Chondrocyte (in vitro differentiated cells): ENCODE measurements at regions not wholly inside any gene's neighbourhood (a gene's known extent, or its start where the extent isn't known, plus 50 kb on each side); places are given as distances from the start of the nearest gene placed in this dataset.
"Not testable (repeated sequence)": the region's sequence is repeated elsewhere in the genome, so short reads cannot be mapped to it uniquely, and the experiment has no call there.

Experiments used
- DNase-seq: peaks from one replicate; pipeline ENCODE4 v3.0.0; 2021; ENCODE audit warnings: mixed read lengths, low spot score
- H3K27ac Mint-ChIP-seq: one replicate; pipeline ENCODE4 v1.8.0; 2021; ENCODE audit warnings: mild to moderate bottlenecking, moderate library complexity, mixed read lengths; ENCODE audit not compliant: unreplicated experiment
- H3K27me3 Mint-ChIP-seq: 2 replicates; pipeline ENCODE4 v1.8.0; 2021; ENCODE audit warnings: low read depth, mixed read lengths
- H3K36me3 Mint-ChIP-seq: 2 replicates; pipeline ENCODE4 v1.8.0; 2021; ENCODE audit warnings: low read depth, mixed read lengths
- H3K4me1 Mint-ChIP-seq: 2 replicates; pipeline ENCODE4 v1.8.0; 2021; ENCODE audit warnings: low read depth, mild to moderate bottlenecking, mixed read lengths
- H3K4me3 Mint-ChIP-seq: one replicate; pipeline ENCODE4 v1.8.0; 2021; ENCODE audit warnings: mild to moderate bottlenecking, moderate library complexity, mixed read lengths; ENCODE audit not compliant: unreplicated experiment
- H3K9me3 Mint-ChIP-seq: 2 replicates; pipeline ENCODE4 v1.8.0; 2021; ENCODE audit warnings: low read depth, mixed read lengths
- CTCF ChIP-seq: fragments of 200-600 bp; sonication (generic); IDR thresholded peaks from 2 replicates; pipeline ENCODE4 v1.5.0; 2021; ENCODE audit warnings: antibody characterized with exemption, mild to moderate bottlenecking, moderate library complexity

GRCh38 chr10:46104071-46104585 lies 58.1 kb upstream of the MSMB start:
- TF ChIP-seq CTCF = no peak
- H3K36me3 Mint-ChIP-seq = no peaks in the 10 kb centered on the region
- no peak overlapping the region for H3K27ac Mint-ChIP-seq
- H3K27me3 Mint-ChIP-seq = peaks cover 2% of the 10 kb centered on the region
- no peaks in the 10 kb centered on the region for H3K9me3 Mint-ChIP-seq
- DNase-seq = no peak
- peaks cover 6% of the 10 kb centered on the region for H3K4me1 Mint-ChIP-seq
- H3K4me3 Mint-ChIP-seq = no peak overlapping the region

DNA sequence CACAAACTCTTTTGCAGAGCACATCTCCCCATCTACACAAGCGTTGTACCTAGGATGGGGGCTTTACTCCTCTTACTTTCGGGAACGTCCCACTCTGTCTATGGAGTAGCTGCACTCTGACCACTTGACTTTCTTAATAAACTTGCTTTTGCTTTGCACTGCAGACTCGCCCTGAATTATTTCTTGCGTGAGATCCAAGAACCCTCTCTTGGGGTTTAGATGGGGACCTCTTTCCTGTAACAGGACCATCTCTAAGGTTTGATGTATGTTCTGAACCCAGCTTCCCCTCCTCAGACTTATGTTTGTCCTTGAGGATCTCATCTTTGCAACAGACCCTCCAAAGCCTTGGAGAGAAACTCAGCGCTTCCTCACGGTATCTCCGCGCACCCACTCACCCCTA lies 59.3 kb upstream of the MSMB start:
- H3K4me3 Mint-ChIP-seq = peak overlapping the region; percentile 60
- not testable (repeated sequence) for H3K4me1 Mint-ChIP-seq, H3K36me3 Mint-ChIP-seq, H3K27ac Mint-ChIP-seq, DNase-seq, H3K27me3 Mint-ChIP-seq, H3K9me3 Mint-ChIP-seq

- not testable (repeated sequence) for H3K27ac Mint-ChIP-seq, DNase-seq, H3K27me3 Mint-ChIP-seq, H3K36me3 Mint-ChIP-seq, H3K4me1 Mint-ChIP-seq, H3K9me3 Mint-ChIP-seq
- H3K4me3 Mint-ChIP-seq = peak overlapping the region; percentile 60
Measured at GRCh38 chr10:46105856-46106409, 59.9 kb upstream of the MSMB start.

DNA sequence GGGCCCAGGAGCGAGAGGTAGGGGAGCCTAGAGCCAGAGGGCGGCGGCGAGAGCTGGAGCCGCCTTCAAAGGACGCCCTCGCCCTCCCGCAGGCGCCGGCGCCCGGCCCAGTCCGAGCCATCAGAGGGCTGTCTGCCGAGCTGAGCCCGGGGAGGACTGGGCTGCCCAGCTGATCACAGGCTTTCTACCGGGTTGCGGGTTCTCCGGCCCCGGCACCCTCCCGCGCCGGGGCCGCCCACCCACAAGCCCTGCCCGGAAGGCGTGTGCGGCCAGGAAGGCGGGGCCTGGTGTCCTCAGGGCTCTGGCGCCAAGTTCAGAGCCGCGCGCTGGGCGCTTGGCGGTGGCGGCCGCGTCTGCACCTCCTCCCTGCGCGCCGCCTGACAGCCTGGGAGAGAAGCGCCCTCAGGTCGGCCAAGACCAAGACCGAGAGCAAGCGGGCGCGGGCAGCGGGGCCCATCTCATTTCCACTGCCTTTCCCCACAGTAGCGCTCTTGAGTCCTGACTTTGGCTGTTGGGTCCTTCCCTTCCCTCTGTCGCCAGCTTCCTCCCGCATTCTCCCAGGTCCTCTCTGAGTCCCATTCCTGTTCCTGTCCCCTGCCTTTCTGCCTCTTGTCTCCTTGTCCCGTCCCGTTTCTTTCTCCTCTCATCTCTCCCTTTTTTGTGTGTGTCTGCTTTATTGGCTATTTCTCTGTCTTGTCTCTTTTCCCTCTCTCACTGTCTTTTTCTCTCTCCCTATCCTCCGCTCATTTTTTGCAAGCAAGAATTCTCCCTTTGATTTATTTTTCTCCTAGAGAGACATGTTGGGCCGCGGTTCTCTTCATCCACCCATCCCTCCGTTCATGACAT lies 60.6 kb upstream of the MSMB start:
- TF ChIP-seq CTCF = peak; percentile 16
- peaks cover 2% of the 10 kb centered on the region for H3K27me3 Mint-ChIP-seq
- no peaks in the 10 kb centered on the region for H3K9me3 Mint-ChIP-seq
- peak overlapping the region; percentile 70 for H3K4me3 Mint-ChIP-seq
- H3K4me1 Mint-ChIP-seq = peaks cover 6% of the 10 kb centered on the region
- DNase-seq = no peak
- no peak overlapping the region for H3K27ac Mint-ChIP-seq
- H3K36me3 Mint-ChIP-seq = no peaks in the 10 kb centered on the region

DNA sequence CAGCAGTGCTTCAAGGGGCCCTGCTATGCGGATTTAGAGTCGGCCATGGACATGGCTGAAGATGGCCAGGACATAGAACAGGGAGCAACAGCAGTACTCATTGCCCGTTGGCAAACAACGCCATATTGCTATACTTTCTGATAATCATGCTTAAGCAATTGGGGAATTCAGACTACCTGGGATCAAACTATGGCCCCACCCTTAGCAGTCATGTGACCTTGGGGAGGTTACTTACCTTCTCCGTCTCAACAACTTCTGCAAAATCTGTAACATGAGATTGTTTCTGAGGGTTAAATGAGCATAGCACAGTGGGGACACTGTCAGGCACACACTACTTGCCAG lies 62.1 kb upstream of the MSMB start:
- H3K27me3 Mint-ChIP-seq, H3K4me1 Mint-ChIP-seq, H3K27ac Mint-ChIP-seq, H3K4me3 Mint-ChIP-seq, H3K36me3 Mint-ChIP-seq, H3K9me3 Mint-ChIP-seq, DNase-seq: not testable (repeated sequence)

DNA sequence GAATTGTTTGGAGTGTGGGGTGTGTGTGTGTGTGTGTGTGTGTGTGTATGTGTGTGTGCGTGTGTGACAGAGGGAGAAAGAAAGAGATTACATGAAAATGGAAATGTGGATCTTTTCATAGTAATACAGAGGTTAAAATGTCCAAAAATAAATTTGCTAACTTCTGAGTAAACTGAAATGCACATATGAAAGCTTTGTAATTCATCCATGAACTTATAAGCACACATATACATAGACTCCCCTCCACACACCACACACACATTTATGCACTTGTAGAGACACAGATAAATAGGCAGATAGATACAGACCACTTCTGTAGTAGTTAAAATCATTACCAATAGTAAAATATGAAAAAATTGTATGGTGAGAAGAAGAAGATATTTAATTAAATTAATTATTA lies 108.2 kb upstream of the MSMB start:
- not testable (repeated sequence) for H3K27me3 Mint-ChIP-seq, H3K9me3 Mint-ChIP-seq, DNase-seq, H3K4me3 Mint-ChIP-seq, H3K36me3 Mint-ChIP-seq, H3K27ac Mint-ChIP-seq, H3K4me1 Mint-ChIP-seq

DNA sequence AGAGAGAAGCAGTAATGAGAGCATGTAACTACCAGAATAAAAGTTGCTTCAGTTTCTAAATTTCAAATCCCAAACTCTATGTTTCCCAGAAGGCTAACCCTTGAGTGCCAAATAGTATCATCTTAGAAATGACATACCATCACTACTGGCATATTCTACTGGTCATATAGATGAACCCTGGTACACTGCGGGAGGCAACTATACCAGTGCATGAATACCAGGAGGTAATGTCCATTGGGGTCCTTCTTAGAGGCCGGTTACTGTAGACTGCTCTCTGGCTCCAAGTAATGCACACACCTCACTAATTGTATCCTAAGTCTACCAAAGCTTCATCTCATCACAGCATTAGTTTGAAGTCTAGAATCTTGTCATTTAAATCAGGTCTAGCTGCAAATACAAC lies 108.6 kb upstream of the MSMB start:
- not testable (repeated sequence) for H3K4me3 Mint-ChIP-seq, H3K27me3 Mint-ChIP-seq, H3K4me1 Mint-ChIP-seq, H3K27ac Mint-ChIP-seq, H3K36me3 Mint-ChIP-seq, DNase-seq, H3K9me3 Mint-ChIP-seq

GRCh38 chr10:46156866-46157265 lies 110.8 kb upstream of the MSMB start:
- not testable (repeated sequence) for H3K27ac Mint-ChIP-seq, H3K4me1 Mint-ChIP-seq, DNase-seq, H3K36me3 Mint-ChIP-seq, H3K9me3 Mint-ChIP-seq, H3K4me3 Mint-ChIP-seq, H3K27me3 Mint-ChIP-seq
